HFFc6 (cell line): ENCODE measurements at regions not wholly inside any gene's neighbourhood (a gene's known extent, or its start where the extent isn't known, plus 50 kb on each side); places are given as distances from the start of the nearest gene placed in this dataset.

Experiments
- DNase-seq: peaks from one replicate; pipeline ENCODE4 v3.0.0-alpha.2; 2018
- H3K27ac Mint-ChIP-seq: 2 replicates; pipeline ENCODE4 v1.8.0; 2020; ENCODE audit warnings: mild to moderate bottlenecking, mixed read lengths
- H3K27me3 Mint-ChIP-seq: 2 replicates; pipeline ENCODE4 v1.8.0; 2021; ENCODE audit warnings: mild to moderate bottlenecking, moderate library complexity, mixed read lengths; ENCODE audit not compliant: insufficient read depth
- H3K36me3 Mint-ChIP-seq: 2 replicates; pipeline ENCODE4 v1.8.0; 2021; ENCODE audit warnings: low read depth, mixed read lengths
- H3K4me1 Mint-ChIP-seq: 2 replicates; pipeline ENCODE4 v1.8.0; 2020; ENCODE audit warnings: low read depth, mixed read lengths
- H3K4me3 Mint-ChIP-seq: 2 replicates; pipeline ENCODE4 v1.8.0; 2020; ENCODE audit warnings: mild to moderate bottlenecking, moderate library complexity, mixed read lengths
- H3K9me3 Mint-ChIP-seq: 2 replicates; pipeline ENCODE4 v1.8.0; 2020; ENCODE audit warnings: mild to moderate bottlenecking, mixed read lengths
- TF ChIP-seq, protein P1 (sequence below): fragments of 200-600 bp; sonication (generic); IDR thresholded peaks from 2 replicates; pipeline ENCODE4 v1.5.0; 2021; ENCODE audit warnings: antibody characterized with exemption, mild to moderate bottlenecking

DNA sequence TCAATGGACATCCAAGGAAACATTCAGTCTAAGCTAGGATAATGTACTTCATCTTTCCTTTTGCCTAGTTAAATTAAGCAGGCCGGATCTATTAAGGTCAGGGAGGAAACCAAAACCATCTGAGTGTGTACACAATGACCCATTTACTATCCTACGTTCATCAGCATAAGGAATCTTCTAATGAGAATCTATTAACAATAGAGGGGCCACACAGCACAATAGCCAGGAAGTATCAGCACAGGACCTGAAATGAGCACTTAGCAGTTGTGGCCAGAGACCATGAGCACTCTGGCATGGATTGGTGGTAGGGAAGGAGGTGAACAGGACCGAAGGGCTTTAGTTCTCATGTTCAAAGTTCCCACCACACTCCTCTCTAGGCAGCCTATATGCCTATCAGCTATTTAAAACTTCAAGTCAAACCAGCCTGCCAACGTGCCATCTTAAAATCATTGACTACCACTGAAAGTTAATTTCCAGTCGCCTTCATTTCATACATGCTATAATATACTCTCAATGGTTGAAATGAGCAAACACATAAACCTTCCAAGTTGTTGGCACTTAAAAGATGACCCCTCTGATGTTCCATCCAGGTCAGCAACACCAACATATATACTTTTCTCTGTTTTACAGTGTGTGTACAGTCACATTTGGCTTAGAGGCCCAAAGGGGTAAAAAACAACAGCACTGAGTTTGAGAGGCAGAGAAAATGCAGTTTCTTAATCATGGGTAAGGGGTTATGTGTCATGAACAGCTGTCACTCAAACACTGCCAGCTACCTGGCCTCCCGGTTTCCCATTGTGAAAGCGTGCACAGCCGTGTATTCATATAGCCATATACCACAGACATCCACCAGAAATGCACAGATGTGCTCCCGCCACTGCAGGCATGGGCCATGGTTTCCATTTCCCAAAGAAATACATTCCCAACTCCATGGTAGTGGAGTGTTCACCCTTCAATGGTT, 184.3 kb downstream of the TBXT start:
- TF ChIP-seq, protein P1, sequence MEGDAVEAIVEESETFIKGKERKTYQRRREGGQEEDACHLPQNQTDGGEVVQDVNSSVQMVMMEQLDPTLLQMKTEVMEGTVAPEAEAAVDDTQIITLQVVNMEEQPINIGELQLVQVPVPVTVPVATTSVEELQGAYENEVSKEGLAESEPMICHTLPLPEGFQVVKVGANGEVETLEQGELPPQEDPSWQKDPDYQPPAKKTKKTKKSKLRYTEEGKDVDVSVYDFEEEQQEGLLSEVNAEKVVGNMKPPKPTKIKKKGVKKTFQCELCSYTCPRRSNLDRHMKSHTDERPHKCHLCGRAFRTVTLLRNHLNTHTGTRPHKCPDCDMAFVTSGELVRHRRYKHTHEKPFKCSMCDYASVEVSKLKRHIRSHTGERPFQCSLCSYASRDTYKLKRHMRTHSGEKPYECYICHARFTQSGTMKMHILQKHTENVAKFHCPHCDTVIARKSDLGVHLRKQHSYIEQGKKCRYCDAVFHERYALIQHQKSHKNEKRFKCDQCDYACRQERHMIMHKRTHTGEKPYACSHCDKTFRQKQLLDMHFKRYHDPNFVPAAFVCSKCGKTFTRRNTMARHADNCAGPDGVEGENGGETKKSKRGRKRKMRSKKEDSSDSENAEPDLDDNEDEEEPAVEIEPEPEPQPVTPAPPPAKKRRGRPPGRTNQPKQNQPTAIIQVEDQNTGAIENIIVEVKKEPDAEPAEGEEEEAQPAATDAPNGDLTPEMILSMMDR, result no peak

DNA sequence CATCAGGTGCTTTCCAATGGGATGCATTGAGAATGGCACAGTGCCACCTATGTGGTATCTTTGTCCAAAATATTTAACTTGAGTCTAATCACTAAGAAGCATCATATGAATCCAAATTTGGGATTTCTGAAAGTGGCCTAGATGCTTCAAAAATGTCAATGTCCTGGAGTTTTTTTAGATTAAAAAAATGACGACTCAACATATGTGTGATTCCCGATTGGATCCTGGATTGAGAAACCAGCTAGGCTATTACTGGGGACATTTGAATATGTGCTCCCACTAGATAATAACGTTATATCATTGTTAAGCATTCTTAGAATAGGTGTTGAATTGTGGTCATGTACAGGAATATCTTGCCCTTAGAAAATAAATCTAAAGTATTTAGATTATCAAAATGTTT, 189.2 kb downstream of the TBXT start:
- Mint-ChIP-seq H3K9me3 (peaks cover 19% of the 10 kb centered on the region), H3K27ac (no peak overlapping the region), H3K27me3 (no peaks in the 10 kb centered on the region), H3K36me3 (no peaks in the 10 kb centered on the region), H3K4me3 (no peak overlapping the region), H3K4me1 (no peaks in the 10 kb centered on the region)
- TF ChIP-seq, protein P1, result no peak
- DNase-seq, result no peak

More for the DNA sequence above, 184.3 kb downstream of the TBXT start:
- Mint-ChIP-seq H3K27ac (no peak overlapping the region), H3K9me3 (peaks cover 9% of the 10 kb centered on the region), H3K4me3 (no peak overlapping the region), H3K4me1 (no peaks in the 10 kb centered on the region), H3K27me3 (peaks cover 1% of the 10 kb centered on the region), H3K36me3 (no peaks in the 10 kb centered on the region)
- no peak for DNase-seq

DNA sequence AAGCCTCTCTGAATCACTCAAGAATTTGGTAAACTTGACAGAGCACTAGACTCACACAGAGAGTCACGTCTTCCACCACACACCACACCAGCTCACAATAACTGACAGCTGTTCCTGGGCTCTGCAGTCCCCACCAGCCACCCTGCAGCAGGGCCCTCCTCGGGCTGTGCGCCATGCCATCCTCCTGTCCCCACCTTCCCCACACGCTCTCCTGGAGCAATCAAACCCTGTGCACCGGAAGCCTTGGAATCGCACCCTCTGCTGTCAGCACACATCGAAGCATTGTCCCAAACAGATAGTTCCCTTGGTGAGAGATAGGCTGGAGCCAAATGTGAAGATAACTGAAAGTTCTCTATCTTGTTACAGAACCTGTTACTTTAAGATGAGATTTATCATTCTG, 191.0 kb downstream of the TBXT start:
- Mint-ChIP-seq H3K4me3 (no peak overlapping the region), H3K4me1 (no peaks in the 10 kb centered on the region), H3K27ac (no peak overlapping the region), H3K27me3 (no peaks in the 10 kb centered on the region; the same call in 1 of the 2 replicates), H3K9me3 (peaks cover 19% of the 10 kb centered on the region), H3K36me3 (no peaks in the 10 kb centered on the region)
- no peak for DNase-seq
- TF ChIP-seq, protein P1, result no peak

DNA sequence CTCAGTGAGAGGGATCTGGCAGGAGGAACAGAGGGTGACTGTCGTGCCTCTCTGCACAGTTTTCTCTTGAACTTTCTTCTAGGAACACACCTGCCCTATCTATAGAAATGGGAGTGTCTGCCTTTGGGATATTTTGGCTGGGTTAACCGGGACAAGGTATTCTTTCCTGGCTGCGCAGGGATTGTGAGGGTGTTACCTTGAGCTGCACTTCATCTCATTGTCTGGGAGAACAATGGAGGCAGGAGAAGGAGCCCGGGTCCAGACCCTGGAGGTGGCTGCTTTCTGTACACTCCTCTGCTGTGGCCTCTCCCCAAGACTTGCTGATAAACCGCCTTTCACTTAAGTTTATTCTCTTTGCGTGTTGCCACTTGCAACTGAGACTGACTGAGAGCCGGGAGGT, 192.8 kb downstream of the TBXT start:
- Mint-ChIP-seq H3K36me3 (no peaks in the 10 kb centered on the region), H3K9me3 (peaks cover 24% of the 10 kb centered on the region), H3K27ac (no peak overlapping the region), H3K4me1 (no peaks in the 10 kb centered on the region), H3K4me3 (no peak overlapping the region), H3K27me3 (no peaks in the 10 kb centered on the region; the same call in 1 of the 2 replicates)
- DNase-seq, result no peak
- TF ChIP-seq, protein P1, result no peak

DNA sequence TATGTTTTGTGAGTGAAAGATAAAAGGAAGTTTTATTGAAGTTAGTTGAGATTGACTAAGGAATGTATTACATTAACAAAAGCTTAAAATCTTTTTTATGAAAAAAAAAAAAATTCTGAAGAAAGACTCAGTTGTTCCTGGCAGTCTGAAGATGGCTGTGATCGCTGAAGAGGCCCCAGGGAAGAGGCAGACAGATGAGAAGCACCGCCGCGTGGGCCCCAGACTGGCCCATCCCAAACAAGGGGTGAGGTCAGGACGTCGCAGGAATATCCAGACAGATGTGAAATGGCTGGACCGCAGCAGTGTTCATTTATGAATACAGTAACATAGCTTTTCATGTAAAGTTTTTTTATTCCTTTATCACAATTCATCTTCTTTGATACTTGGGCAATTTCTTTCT, 194.2 kb downstream of the TBXT start:
- Mint-ChIP-seq H3K27ac (no peak overlapping the region), H3K4me1 (no peaks in the 10 kb centered on the region), H3K4me3 (no peak overlapping the region)

More for the DNA sequence above, 194.2 kb downstream of the TBXT start:
- Mint-ChIP-seq H3K27me3 (no peaks in the 10 kb centered on the region; the same call in 1 of the 2 replicates), H3K9me3 (peaks cover 24% of the 10 kb centered on the region), H3K36me3 (no peaks in the 10 kb centered on the region)
- TF ChIP-seq, protein P1, result no peak
- no peak for DNase-seq
